A673 (cell line): ENCODE measurements at regions not wholly inside any gene's neighbourhood (a gene's known extent, or its start where the extent isn't known, plus 50 kb on each side); places are given as distances from the start of the nearest gene placed in this dataset.

Experiments
- CTCF ChIP-seq: fragments of 300-800, 200-600 bp; sonication (generic); conservative IDR thresholded peaks from 2 replicates; pipeline ENCODE4 v1.5.1; 2017; ENCODE audit warnings: low read depth, mild to moderate bottlenecking, antibody characterized with exemption, low read length, moderate library complexity, mixed read lengths
- EZH2 ChIP-seq: fragments of 200-600 bp; sonication (generic); IDR thresholded peaks from 2 replicates; pipeline ENCODE4 v1.6.1; 2017; ENCODE audit warnings: borderline replicate concordance, low read depth, mild to moderate bottlenecking, mixed read lengths, antibody characterized with exemption, low read length; ENCODE audit not compliant: poor library complexity, severe bottlenecking

GRCh38 chr5:67383451-67383850 is 186.9 kb upstream of the CD180 start:
- TF ChIP-seq CTCF: no peak
- TF ChIP-seq EZH2: no peak
